ENCODE measurements at regions not wholly inside any gene's neighbourhood (a gene's known extent, or its start where the extent isn't known, plus 50 kb on each side); places are given as distances from the start of the nearest gene placed in this dataset.

DNA sequence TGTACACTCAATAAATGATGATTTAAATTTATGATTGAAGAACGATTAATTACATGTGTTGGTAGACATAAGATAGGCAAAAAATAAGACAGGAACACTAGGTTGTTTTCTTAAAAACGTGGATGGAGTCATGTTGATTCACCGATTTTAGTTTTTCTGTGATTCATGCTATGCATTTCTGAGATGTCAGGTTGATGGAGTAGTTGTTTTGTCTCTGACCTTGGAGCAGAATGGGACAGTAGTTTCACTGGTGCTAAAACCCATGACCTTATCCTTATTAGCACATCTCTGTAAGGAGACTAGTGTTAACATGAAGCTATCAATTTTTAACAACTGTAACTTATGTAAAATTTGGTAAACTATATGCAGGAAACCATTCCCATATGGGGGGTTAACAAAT lies 611.6 kb upstream of the FZD8 start:
- no peak overlapping the region for H3K4me3 ChIP-seq (ENCODE audit: control insufficient read depth, low read depth, low read length)
- TF ChIP-seq, protein P1, sequence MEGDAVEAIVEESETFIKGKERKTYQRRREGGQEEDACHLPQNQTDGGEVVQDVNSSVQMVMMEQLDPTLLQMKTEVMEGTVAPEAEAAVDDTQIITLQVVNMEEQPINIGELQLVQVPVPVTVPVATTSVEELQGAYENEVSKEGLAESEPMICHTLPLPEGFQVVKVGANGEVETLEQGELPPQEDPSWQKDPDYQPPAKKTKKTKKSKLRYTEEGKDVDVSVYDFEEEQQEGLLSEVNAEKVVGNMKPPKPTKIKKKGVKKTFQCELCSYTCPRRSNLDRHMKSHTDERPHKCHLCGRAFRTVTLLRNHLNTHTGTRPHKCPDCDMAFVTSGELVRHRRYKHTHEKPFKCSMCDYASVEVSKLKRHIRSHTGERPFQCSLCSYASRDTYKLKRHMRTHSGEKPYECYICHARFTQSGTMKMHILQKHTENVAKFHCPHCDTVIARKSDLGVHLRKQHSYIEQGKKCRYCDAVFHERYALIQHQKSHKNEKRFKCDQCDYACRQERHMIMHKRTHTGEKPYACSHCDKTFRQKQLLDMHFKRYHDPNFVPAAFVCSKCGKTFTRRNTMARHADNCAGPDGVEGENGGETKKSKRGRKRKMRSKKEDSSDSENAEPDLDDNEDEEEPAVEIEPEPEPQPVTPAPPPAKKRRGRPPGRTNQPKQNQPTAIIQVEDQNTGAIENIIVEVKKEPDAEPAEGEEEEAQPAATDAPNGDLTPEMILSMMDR (IDR thresholded peaks at IDR 0.05; ENCODE audit: control insufficient read depth, insufficient read depth, low read depth, low read length, missing control alignments): no peak
- no peak for DNase-seq (ENCODE audit: low read depth)

DNA sequence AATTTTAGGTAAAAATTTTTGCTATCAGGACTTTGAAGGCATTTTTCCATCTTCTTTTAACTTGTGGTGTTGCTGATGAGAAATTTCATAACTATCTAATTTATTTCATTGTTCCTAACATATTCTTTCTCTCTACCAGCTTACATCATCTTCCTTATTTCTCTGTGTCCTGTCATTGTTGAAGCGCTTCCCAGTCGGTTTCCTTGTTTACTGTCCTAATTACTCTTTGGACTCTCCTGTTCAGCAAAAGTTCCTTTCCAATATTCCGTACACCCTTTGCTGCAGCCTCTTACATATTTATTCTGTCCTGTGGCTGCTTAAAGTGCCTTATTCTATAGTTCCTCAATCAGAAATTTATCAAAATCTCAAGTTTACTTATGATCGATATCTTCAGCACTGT lies 609.0 kb upstream of the FZD8 start:
- DNase-seq (ENCODE audit: low read depth): no peak
- TF ChIP-seq, protein P1 (IDR thresholded peaks at IDR 0.05; ENCODE audit: control insufficient read depth, insufficient read depth, low read depth, low read length, missing control alignments): no peak
- no peak overlapping the region for H3K4me3 ChIP-seq (ENCODE audit: control insufficient read depth, low read depth, low read length)

- TF ChIP-seq, protein P1 (IDR thresholded peaks at IDR 0.05; ENCODE audit: control insufficient read depth, insufficient read depth, low read depth, low read length, missing control alignments): no peak
- no peak overlapping the region for H3K4me3 ChIP-seq (ENCODE audit: control insufficient read depth, low read depth, low read length)
- peak; percentile 31 for DNase-seq (ENCODE audit: low read depth)
Observed at GRCh38 chr10:36248304-36248981, 606.3 kb upstream of the FZD8 start.

DNA sequence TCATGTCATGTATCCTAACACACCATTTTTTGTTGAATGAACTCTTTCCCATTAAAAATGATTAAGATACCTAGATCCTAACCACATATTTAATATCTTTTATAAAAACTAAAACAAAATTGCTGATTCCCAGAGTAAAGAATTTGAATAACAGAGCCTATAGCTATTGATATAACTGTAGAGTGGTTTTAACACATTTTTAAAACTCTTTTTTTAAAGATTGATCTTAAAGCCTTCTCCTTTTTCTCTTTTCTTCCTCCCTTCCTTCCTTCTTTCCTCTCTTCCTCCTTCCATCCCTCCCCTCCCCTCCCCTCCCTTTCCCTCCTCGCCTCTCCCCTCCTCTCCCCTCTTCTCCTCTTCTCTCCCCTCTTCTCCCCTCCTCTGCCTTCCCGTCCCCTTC lies 605.4 kb upstream of the FZD8 start:
- H3K4me3 ChIP-seq (ENCODE audit: control insufficient read depth, low read depth, low read length): no peak overlapping the region
- DNase-seq (ENCODE audit: low read depth): no peak
- TF ChIP-seq, protein P1 (IDR thresholded peaks at IDR 0.05; ENCODE audit: control insufficient read depth, insufficient read depth, low read depth, low read length, missing control alignments): no peak

GRCh38 chr10:36236931-36237330 lies 594.8 kb upstream of the FZD8 start:
- TF ChIP-seq, protein P1 (IDR thresholded peaks at IDR 0.05; ENCODE audit: control insufficient read depth, insufficient read depth, low read depth, low read length, missing control alignments): no peak
- DNase-seq (ENCODE audit: low read depth): no peak
- no peak overlapping the region for H3K4me3 ChIP-seq (ENCODE audit: control insufficient read depth, low read depth, low read length)

GRCh38 chr10:36236341-36236740 lies 594.2 kb upstream of the FZD8 start:
- TF ChIP-seq, protein P1 (IDR thresholded peaks at IDR 0.05; ENCODE audit: control insufficient read depth, insufficient read depth, low read depth, low read length, missing control alignments): no peak
- no peak overlapping the region for H3K4me3 ChIP-seq (ENCODE audit: control insufficient read depth, low read depth, low read length)
- DNase-seq (ENCODE audit: low read depth): no peak
